ENCODE measurements at regions not wholly inside any gene's neighbourhood (a gene's known extent, or its start where the extent isn't known, plus 50 kb on each side); places are given as distances from the start of the nearest gene placed in this dataset.

DNA sequence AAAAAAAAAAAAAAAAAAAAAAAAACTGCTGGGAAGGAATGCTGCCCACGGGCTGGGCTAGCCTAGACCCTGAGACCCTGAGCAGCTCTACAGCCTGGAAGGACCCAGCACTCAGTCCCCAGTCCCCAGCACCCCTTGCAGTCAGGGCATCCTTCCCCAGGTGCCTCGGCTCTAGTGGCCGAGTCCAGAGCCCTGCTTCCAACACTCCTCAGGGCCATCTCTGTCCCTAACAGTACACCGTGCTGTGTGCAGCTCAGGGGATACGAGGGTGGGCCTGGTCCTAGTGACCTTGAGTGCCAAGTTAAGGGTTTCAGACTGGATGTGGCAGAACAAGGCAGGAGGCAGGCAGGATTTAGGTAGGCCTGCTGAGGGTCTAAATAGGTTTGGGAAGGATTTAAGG is 50.2 kb upstream of the LRP8 start:
- no peak overlapping the region for H3K27ac Mint-ChIP-seq
- peaks cover 29% of the 10 kb centered on the region for H3K27me3 Mint-ChIP-seq
- peak; percentile 36 for DNase-seq (ENCODE audit: extremely low spot score, unreplicated experiment)

DNA sequence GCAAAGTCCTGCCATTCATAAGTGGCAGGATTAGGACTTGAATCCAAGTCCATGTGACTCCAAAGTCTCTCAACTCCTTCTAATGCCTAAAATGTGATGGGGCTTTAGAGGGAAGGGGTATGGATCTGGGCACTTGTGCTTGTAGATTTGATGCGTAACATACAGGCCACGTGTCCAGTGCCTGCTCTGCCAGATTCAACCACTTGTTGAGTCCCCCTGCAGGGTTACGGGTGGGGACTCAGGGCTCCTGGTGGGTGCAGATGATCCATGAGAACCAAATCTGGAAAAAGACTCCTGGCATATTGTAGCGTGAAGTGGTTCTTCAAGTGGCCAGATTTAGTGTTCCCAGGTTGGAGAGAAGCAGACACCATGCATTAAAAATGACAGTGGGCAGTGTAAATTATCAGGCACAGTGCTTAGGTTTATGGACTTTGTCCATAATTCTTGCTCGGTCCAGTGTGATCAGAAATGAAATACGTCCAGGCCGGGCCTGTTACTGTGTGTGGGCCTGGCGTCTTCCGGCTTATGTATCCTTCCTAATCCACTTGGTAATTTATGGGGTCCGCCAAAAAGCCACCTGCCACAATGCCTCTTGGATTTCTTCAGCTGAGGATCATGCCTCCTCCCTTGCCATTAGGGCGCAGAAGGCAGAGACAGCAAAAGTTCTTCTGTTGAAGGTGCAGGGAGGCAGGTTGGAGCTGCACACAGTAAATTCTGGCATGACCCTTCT is 51.2 kb upstream of the LRP8 start:
- H3K9me3 Mint-ChIP-seq: no peaks in the 10 kb centered on the region
- H3K4me3 Mint-ChIP-seq: no peak overlapping the region
- H3K36me3 Mint-ChIP-seq: no peaks in the 10 kb centered on the region
- TF ChIP-seq, protein P1, sequence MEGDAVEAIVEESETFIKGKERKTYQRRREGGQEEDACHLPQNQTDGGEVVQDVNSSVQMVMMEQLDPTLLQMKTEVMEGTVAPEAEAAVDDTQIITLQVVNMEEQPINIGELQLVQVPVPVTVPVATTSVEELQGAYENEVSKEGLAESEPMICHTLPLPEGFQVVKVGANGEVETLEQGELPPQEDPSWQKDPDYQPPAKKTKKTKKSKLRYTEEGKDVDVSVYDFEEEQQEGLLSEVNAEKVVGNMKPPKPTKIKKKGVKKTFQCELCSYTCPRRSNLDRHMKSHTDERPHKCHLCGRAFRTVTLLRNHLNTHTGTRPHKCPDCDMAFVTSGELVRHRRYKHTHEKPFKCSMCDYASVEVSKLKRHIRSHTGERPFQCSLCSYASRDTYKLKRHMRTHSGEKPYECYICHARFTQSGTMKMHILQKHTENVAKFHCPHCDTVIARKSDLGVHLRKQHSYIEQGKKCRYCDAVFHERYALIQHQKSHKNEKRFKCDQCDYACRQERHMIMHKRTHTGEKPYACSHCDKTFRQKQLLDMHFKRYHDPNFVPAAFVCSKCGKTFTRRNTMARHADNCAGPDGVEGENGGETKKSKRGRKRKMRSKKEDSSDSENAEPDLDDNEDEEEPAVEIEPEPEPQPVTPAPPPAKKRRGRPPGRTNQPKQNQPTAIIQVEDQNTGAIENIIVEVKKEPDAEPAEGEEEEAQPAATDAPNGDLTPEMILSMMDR (conservative IDR thresholded peaks at IDR 0.05): no peak
- peaks cover 10% of the 10 kb centered on the region for H3K4me1 Mint-ChIP-seq (ENCODE audit: unreplicated experiment)
- peaks cover 29% of the 10 kb centered on the region for H3K27me3 Mint-ChIP-seq
- H3K27ac Mint-ChIP-seq: no peak overlapping the region
- no peak for DNase-seq (ENCODE audit: extremely low spot score, unreplicated experiment)

More for the DNA sequence above, 50.2 kb upstream of the LRP8 start:
- H3K4me3 Mint-ChIP-seq: no peak overlapping the region
- no peaks in the 10 kb centered on the region for H3K9me3 Mint-ChIP-seq
- TF ChIP-seq, protein P1 (conservative IDR thresholded peaks at IDR 0.05): no peak
- H3K4me1 Mint-ChIP-seq (ENCODE audit: unreplicated experiment): peaks cover 10% of the 10 kb centered on the region
- no peaks in the 10 kb centered on the region for H3K36me3 Mint-ChIP-seq

DNA sequence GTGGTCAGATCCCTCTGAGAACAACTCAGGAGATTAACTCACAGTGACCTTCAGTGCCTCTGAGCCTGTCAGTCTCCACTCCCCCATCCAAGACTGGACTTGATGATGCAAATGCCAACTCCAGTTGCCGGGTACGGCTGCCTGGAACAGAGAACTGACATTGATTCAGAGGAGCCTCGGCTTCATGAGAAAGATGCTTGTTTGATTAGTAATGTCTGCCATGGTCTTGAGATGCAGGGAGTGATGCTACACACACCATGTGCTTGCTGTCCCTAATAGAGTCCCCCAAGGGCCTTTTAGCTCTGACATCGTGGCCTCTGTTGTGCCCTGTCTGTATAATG is 51.8 kb upstream of the LRP8 start:
- TF ChIP-seq, protein P1 (conservative IDR thresholded peaks at IDR 0.05): no peak
- Mint-ChIP-seq H3K27me3 (peaks cover 29% of the 10 kb centered on the region), H3K27ac (no peak overlapping the region), H3K4me3 (no peak overlapping the region), H3K36me3 (no peaks in the 10 kb centered on the region), H3K9me3 (no peaks in the 10 kb centered on the region), H3K4me1 (ENCODE audit: unreplicated experiment) (peaks cover 10% of the 10 kb centered on the region)
- no peak for DNase-seq (ENCODE audit: extremely low spot score, unreplicated experiment)

DNA sequence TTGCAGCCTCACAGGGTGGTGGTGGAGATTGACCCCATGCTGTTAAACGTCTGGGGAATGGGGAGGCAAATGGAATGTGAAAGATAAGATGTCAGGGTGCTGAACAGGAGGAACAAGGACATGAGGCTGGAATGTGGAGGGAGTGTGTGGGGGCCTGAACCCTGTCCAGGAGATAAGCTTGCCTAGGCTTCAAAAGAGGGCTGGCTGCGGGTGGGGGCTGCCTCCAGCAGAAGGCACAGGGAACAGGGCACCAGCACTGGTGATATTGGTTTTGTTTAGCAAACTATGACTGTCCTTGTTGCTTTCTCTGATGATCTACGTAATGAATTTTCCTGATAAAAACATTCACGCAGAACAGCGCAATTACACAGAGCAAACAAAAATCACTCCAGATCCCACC is 52.4 kb upstream of the LRP8 start:
- no peak for DNase-seq (ENCODE audit: extremely low spot score, unreplicated experiment)
- Mint-ChIP-seq H3K27ac (no peak overlapping the region), H3K4me1 (ENCODE audit: unreplicated experiment) (peaks cover 7% of the 10 kb centered on the region), H3K9me3 (no peaks in the 10 kb centered on the region), H3K4me3 (no peak overlapping the region), H3K27me3 (peaks cover 24% of the 10 kb centered on the region), H3K36me3 (no peaks in the 10 kb centered on the region)
- TF ChIP-seq, protein P1 (conservative IDR thresholded peaks at IDR 0.05): no peak

DNA sequence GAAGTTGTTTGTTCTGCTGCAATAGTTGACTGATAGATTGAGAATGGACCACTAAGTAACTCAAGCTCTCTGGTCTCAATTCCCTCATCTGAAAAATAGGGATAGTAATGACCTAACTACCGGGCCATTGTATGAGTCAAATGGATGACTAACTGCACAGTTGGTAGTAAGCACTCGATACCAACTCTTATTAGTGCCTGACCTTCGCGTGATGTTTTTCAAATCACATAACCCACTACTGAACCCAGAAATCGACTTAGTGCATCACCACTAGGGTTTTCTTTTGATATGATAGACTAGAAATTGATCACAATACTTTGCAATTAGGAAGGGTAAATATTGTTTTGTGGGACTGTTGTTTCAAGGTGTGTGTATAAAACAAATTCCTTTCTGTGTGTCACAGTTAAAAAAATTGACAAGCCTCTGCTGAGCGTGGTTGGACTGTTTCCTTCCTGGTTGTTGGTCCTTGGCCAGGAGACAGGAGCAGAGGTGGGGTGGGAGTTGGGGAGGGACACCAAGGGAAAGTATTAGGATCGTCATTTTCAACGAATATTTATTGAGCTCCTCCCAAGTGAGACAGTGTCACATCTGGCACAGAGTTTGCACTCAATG is 54.0 kb upstream of the LRP8 start:
- Mint-ChIP-seq H3K9me3 (no peaks in the 10 kb centered on the region), H3K27me3 (peaks cover 24% of the 10 kb centered on the region), H3K27ac (no peak overlapping the region), H3K36me3 (no peaks in the 10 kb centered on the region), H3K4me1 (ENCODE audit: unreplicated experiment) (no peaks in the 10 kb centered on the region), H3K4me3 (no peak overlapping the region)
- TF ChIP-seq, protein P1 (conservative IDR thresholded peaks at IDR 0.05): no peak
- DNase-seq (ENCODE audit: extremely low spot score, unreplicated experiment): no peak

Measured in type B pancreatic cell (in vitro differentiated cells).